HG02798 (cell line): ENCODE measurements at regions not wholly inside any gene's neighbourhood (a gene's known extent, or its start where the extent isn't known, plus 50 kb on each side); places are given as distances from the start of the nearest gene placed in this dataset.
A peak's percentile ranks its signal among the peaks of the same experiment; 100 is the strongest.

Source experiments
- ATAC-seq: cut with Tn5 transposase; IDR thresholded peaks from one replicate; pipeline ENCODE4 v1.9.1; 2021; ENCODE audit warnings: mild to moderate bottlenecking; ENCODE audit not compliant: unreplicated experiment, poor library complexity

DNA sequence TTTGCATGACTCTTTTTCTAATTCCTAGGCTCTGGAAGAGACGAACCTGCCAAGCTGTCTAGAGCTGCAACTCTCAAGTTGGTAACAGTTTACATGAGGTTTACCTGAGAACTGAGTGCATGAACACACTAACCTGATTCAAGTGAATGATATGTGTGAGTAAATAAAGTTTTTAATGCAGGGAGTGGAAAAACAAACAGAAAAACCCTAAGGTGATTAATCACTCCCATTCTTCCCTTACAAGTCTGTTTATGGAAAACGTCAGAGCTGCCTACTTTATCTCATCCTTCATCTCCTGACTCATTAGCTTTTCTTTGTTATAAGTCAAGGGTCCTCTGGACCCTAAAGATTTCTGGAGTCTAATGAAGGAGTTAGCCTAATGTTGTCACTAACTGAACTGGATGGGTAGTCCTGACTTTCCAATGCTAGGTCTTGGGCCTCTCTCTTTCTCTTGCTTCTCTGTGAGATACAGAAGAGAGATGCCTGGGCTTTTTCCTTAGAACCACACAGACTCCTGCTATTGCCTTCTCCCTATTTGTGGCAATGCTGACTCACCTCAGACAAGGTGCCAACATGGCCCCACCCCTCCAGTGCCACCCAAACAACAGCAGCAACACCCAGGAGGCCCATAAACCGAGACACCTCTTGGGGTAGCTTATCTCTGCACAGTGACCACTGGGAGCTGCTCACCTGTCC, 952.4 kb downstream of the EPHA4 start:
- no peak for ATAC-seq

DNA sequence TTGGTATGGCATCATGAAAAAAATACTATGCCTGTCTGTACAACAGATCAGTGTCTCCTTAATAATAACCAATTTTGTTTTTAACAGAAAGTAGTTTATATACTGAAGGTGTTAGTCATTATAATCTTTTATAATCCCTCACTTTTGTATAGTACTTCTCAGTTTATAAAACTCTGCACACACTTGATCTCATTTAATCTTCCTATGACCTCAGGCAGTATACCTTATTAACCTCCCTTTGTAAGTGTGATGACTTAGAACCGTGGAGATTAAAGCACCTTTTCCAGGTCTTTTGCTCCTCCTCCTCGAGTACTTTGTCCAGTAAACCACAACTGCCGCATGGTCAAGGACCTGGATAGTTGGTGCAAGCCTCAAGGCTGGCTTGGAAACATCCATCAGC, 945.5 kb downstream of the EPHA4 start:
- no peak for ATAC-seq

DNA sequence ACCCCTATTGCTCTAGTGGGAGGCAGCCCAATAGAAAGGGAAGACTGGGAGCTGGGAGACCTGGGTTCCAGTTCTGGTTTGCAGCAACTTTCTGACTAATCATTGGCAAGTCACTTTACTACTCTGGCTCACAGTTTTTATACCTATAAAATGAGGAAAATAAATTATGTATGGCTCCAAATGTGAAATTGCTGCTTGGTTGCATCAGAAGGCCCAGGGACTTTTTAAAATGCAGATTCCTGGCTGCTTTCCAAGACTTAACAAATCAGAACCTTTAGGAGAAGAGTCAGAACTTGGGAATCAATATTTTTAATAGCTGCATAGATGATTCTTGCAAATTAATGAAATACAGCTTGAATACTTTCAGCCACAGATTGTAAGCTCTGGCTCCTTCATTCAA, 943.9 kb downstream of the EPHA4 start:
- ATAC-seq = no peak

DNA sequence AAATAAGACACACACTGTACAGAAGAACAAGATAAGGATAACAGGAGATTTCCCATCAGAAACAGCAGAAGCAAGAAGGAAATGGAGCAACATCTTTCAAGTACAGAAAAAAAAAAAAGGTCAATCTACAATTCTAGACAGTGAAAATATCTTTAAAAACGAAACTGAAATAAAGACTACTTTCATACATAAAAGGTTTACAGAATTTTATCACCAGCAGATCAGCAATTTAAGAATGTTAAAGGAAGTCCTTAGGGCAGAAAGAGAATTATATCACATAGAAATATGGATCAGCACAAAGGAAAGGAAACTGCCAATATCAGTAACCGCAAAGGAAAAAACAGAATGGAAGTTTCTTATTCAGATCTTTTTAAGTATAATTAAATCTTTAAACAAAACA, 931.0 kb downstream of the EPHA4 start:
- no peak for ATAC-seq

DNA sequence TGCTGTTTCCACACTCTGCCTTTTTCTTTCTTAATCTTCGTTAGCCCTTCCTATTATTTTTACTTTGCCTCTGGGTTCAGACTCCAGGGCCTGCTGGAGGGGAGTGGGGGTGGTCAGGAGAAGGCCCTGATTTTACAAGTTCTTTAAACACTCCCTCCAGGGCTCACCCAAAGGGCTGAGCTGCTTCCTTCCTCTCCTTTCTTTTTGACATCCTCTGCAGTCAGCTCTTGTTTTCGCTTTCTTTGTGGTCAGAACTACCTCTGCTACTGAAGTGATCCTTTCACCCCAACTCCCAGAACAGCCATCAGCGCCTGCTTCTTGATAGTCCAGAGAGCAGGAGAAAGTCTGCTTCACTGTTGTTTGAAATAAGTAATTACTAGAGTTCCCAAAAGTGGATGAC, 925.7 kb downstream of the EPHA4 start:
- ATAC-seq = peak; percentile 66

DNA sequence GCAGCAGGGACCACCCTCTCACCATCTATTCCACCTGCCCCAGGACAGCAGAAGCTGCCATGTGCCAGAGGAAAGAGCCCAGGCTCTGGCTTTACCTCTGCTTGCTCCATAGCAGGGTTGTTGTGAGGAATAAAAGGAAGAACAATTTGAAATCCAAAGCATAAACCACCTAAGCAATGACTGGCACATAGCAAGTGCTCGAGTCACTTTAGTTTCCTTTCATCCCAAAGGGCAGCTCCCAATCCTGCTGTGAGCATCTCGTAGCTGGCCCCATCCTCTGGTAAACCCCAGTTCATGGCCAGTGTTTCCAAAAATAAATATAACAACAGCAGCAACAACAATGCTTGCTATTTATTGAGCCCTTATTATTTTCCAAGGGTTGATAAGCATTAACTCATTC, 923.5 kb downstream of the EPHA4 start:
- no peak for ATAC-seq

DNA sequence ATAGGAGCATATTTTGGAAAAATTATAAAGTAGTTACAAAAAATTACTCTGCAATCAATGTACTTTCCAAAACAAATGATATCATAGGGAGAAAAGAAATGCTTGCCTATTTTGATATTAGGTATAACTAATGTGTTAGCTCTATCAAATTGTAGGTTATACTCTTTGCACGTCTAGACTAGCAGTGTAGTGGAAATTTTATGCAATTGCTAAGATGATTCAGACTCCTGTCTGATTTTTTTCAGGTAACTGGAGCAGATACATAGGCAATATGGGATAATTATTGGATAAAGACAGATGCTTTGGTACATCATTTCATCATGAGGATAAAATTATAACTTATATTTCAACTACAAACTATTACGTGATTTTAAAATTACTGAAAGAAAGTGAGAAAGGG, 918.3 kb downstream of the EPHA4 start:
- ATAC-seq = no peak

DNA sequence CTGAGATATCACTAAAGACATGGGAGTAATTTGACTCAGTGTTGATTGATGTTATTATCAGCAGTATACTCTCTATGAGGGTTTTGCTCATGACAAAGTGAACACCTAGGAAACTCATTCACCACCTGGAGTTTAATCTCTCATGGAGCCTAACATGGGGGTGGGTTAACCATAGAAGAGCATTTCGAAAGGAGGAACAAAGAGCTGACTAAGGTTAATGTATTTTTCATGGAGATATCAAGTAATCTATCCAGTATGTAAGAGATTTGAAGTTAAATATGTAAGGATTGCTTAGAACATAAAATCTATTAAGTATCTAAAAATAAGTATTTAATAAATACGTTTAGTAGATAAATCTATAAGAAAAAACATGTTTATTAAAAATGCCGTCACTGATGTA, 917.8 kb downstream of the EPHA4 start:
- no peak for ATAC-seq

DNA sequence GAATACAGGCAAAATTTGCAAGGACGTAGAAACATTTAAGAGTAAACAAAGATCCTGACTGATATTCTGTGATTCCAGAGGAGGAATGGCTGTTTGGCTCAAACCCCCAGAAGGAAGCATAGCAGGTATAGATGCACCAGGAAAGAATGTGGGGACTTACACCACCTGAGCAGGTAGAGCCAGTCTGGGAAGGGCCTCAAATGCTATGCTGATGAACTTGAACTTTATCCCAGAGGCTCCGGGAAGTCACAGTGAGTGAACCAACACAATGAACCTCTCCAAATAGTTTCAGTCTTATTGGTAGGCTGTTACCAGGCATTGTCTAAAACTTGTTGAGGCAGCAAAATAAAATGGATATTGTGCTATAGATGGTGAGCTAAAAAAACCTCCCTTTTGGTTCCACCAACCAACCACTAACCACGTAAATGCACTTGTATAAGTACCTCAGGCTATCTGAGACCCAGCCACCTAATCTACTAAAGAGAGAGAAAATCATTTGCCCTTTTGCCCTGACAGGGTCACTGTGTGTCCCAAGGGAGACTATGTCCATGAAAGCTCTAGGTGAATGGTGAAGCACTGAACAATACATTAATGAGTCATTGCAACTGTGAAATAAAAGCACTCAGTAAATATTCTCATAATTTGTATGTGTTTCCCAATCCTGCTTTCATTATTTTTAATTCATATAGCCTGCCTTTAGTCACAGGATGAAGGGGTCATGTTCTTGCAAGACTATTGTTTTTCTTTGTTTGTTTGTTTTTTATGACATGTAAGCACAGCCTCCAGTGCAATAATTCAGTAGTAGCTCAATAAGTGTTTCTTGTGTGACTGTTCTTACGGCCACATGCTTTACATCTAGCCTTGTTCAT, 911.6 kb downstream of the EPHA4 start:
- ATAC-seq = no peak

DNA sequence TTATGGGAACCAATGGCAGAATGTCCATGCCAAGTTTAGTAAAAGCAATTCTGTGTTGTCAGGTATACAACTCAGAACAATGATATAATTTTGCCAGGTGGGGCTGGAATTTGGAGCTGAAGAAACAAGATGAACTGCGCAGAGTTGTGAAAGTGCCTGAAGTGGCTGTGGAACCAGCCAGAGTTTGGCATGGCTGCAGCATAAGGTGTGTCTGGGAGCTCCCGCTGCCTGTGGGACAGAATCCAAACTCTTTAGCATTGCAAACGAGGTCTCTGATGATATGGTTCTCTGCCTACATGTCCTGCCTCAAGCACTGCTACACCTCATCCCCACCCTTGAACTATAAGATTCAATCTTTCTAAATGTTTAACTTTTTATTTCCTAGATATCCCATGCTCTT, 909.7 kb downstream of the EPHA4 start:
- no peak for ATAC-seq

DNA sequence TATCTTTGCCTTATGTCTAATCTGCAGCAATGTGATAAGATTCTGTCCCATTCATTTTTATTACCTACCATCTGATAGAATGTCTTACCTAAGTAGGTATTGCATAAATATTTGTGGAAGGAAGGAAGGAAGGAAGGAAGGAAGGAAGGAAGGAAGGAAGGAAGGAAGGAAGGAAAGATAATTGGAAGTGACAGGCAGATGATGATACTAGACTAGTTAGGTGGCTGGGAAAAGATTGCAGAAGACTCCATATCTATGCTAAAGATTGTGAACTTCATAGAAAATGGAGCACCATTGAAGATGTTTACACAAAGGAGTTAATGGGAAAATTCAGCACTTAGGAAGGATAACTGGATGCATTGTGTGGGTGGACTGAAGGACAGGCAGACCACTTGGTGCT, 909.0 kb downstream of the EPHA4 start:
- no peak for ATAC-seq

DNA sequence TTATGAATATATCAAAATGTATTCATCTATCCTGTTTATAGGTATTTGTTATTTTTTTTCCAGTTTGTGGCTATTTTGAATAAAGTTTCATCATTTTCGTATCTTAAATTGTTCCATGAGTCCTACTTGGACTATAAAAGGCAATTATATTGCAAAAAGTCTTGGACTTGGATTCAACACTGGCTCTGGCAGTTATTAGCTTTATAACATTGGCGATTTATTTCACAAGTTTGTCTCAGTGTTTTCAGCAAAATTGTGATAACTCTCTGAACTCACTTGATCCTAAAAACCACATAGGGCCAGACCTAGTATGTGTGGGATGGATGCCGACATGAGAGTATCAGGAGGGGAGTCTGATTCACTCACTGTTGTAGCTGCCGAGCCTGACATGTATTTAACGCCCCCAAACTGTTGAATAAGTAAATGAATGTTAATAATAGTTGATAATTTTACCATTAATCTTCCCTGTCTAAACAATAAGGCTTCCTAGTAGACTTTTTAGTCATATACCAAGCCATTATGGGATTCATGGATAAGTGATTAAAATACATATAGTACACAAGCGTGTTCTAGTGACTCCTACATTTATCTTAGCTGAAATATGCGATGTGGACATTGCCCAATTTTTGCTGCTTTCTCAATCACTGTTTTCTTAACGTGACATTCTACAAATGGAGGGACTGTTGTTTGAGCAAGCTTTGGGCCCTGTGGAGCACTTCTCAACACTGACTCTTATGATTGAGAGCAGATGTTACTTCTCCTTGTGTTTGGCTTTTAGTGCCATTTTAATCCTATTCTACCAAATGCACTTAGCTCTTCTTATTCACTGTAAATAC, 907.6 kb downstream of the EPHA4 start:
- no peak for ATAC-seq

DNA sequence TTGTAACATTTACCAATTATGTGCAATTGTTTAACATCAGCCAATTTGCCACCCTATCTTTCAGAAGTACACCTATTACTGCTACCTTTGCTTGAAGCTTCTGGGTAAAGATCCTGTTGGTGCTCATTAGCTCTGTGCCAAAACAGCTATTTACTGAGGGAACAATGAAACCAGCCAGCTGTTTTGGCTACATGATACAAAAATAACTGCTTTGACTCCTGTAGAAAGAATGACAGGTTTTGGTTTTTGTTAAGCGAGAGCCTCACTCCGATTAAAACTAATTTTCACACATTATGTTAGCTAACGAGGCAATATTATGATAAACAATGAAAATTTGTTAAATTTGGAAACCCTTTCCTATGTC, 907.0 kb downstream of the EPHA4 start:
- ATAC-seq = no peak

DNA sequence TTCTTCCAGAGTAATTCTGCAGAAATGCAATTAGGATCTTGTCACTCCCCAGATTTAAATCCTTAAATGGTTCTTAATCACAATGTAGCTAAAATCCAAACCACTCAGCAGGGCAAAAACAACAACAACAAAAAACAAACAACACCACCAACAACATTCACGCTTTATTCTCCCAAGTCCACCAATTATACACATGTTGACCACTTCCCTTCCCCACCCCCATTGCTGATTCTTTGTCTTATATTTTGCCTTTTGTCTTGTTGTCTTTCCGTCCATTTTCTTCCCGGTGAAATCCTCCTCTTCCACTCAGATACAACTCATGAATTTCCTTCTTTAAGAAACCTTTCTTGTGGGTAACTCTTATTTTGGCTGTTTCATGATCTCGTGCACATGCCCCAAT, 902.8 kb downstream of the EPHA4 start:
- ATAC-seq = no peak

DNA sequence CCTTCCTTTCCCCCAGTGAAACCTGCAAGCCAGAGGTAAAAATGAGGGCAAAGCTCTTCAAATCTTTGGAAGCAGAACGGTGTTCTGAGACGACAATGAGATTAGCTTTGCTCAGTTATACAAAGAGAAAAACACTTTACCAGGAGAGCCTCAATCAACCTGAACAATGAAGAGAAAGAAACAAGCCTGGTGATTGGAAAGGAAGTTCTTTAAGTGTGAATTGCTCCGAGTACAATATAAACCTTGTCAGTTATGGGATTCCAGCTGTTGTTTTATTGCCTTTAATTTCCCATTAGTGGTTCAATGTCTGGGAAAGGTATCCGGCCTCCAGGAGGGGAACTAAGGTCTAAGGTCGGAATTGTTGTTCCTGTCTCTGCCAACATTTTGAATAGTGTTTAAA, 901.6 kb downstream of the EPHA4 start:
- no peak for ATAC-seq

DNA sequence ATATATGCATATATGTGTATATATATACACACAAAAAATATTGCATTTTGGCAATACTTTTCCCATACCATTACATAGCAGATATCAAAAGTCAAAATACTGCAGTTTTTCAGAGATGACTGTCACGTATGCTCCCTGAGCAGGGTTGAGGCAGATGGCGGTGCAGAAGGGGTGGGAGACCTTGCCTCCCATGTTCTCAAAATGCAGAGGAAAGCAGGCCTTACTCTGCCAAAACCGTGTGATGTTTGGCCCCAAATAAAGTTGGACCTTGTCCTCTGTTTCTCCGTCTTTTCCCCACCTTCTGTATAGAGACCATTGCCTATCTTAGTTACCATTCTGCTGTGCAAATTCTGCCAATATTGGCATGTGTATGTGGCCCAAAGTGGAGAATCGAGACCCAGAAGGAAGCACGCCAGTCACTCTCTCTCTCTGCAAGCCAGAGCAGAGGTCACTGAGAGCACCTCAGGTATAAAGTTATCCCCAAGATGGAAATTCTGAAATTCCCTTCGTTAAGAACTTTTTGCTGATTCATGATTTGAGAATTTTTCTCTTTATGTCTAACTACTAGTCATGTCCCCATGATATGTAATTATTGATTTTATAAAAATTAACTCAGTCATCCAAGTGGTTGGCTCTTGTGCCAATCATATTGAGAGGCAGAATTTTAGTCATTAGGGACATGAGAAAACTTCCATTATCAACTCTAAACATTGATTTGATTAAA, 898.8 kb downstream of the EPHA4 start:
- no peak for ATAC-seq

DNA sequence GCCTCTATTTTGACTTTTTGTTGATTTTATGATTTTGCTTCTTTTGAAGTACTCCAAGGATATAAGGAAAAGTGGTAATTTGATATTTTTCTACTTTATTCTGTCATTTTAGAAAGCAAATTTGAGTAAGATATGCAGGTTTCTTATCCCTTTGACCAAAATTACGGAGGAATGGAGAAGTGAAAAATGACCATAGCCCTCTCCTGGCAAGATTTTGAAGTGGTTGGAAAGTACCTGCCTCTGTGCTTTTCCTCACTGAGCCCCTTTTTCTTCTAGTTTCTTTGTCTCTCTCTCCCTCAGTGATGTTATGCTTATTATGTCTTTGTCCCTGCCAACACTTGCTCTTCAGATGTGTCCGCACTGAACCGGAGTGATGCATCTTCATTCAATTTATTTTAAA, 898.1 kb downstream of the EPHA4 start:
- ATAC-seq = peak; percentile 67

DNA sequence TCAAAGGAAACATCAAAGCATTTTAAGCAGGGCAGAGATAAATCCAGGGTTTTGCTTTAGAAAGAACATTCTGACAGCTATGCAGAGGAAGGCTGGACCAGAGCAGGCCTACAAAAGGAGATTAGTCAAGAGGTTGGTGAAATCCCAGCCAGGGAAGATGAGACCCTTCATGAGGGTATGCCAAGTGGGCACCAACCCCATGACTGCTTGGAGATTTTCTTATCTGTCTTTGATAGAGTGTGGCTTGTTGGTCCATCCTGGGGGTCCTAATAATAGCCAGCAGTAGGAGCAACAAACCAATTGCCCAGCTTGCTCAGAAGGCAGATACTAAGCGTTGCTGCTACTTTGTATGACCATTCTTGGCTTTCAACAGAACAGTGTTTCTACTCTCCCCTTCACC, 895.4 kb downstream of the EPHA4 start:
- ATAC-seq = no peak

DNA sequence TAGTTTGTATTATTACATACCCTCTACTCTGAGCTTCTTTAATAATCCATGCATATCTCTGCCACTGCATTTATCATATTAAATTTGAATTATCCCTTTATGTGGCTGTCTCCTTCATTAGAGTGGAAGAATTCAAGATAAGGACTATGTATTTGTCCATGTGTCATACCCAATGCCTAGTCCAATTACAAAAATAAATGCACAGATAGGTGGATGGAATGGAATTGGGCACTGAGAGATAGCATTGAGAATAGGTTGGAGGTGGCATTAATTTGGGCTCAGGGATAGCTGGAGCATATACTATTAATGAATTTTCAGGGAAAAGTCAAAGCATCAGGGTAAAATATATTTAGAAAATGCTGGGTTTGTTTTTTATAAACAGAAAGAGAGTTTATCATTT, 893.2 kb downstream of the EPHA4 start:
- no peak for ATAC-seq

DNA sequence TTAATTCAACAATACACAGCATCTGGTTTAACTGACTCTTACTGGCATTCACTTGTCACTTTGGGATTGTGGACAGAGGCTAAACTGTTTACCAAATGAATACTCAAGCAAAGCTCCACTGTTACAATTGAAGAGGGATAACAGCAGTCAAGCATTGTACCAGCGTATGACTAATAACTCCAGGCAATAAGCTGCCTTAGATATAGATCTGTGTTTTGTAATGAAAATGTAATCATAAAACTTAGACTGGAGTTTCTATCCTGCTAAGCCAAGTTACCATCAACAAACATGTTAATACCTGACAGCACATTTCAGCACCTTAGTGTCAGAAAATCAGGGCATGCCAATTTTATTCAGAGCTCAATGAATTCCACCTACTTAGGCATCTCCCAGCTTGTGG, 889.5 kb downstream of the EPHA4 start:
- no peak for ATAC-seq

DNA sequence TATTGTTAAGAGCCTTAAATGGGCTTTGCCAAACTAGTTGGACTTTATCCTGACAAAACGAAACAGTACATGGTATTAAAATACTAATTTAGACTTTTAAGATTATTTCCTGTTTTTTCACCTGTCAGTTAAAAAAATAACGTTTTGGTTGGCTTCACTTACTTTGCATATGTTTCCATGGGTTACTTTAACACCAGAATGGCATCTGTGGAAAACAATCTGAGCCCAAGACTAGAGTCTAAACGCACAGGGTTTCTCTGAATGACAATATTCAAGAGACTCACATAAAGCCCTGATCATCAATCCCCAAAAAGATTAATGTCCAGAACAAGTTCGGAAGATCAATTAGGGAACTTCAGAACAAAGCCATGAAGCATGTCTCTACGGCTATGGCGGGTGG, 888.0 kb downstream of the EPHA4 start:
- no peak for ATAC-seq
